Activated naive CD4-positive, alpha-beta T cell treated with anti-CD3 and anti-CD28 coated beads, Interleukin-2, amount 10 ng/mL, durations not matched to agents 7 days and 5 days (primary cell): ENCODE measurements at regions not wholly inside any gene's neighbourhood (a gene's known extent, or its start where the extent isn't known, plus 50 kb on each side); places are given as distances from the start of the nearest gene placed in this dataset.

Experiments
- CTCF ChIA-PET: fragments of 350-600 bp; sonication (Branson Sonifier 250); formaldehyde crosslinking; loops from one replicate; lab custom pipeline; 2021; ENCODE audit warnings: antibody characterized with exemption; lab: Charles Lee
- DNase-seq: peaks from one replicate; pipeline ENCODE4 v3.0.0-alpha.2; 2020
- H3K27ac Mint-ChIP-seq: one replicate; pipeline ENCODE4 v1.8.0; 2021; ENCODE audit warnings: mild to moderate bottlenecking, moderate library complexity, mixed read lengths
- H3K27me3 Mint-ChIP-seq: one replicate; pipeline ENCODE4 v1.8.0; 2021; ENCODE audit warnings: mild to moderate bottlenecking, mixed read lengths
- H3K36me3 Mint-ChIP-seq: one replicate; pipeline ENCODE4 v1.8.0; 2021; ENCODE audit warnings: mixed read lengths
- H3K4me1 Mint-ChIP-seq: one replicate; pipeline ENCODE4 v1.8.0; 2021; ENCODE audit warnings: mixed read lengths
- H3K4me3 Mint-ChIP-seq: one replicate; pipeline ENCODE4 v1.8.0; 2021; ENCODE audit warnings: mild to moderate bottlenecking, moderate library complexity, mixed read lengths
- H3K9me3 Mint-ChIP-seq: one replicate; pipeline ENCODE4 v1.8.0; 2021; ENCODE audit warnings: mixed read lengths

GRCh38 chr3:135460273-135460672, 505.3 kb upstream of the PPP2R3A start:
- H3K27me3 Mint-ChIP-seq, result no peaks in the 10 kb centered on the region
- H3K9me3 Mint-ChIP-seq, result no peaks in the 10 kb centered on the region
- H3K4me1 Mint-ChIP-seq, result no peaks in the 10 kb centered on the region
- H3K36me3 Mint-ChIP-seq, result no peaks in the 10 kb centered on the region
- H3K4me3 Mint-ChIP-seq, result no peak overlapping the region
- H3K27ac Mint-ChIP-seq, result no peak overlapping the region
- no peak for DNase-seq
- CTCF ChIA-PET, result no interaction called here

GRCh38 chr3:135471911-135472310, 493.6 kb upstream of the PPP2R3A start:
- CTCF ChIA-PET, result no interaction called here
- Mint-ChIP-seq H3K27me3 (no peaks in the 10 kb centered on the region), H3K4me1 (no peaks in the 10 kb centered on the region), H3K27ac (no peak overlapping the region), H3K9me3 (peaks cover 2% of the 10 kb centered on the region), H3K4me3 (no peak overlapping the region), H3K36me3 (no peaks in the 10 kb centered on the region)
- no peak for DNase-seq

- DNase-seq, result no peak
- H3K4me3 Mint-ChIP-seq, result no peak overlapping the region
- CTCF ChIA-PET, result no interaction called here
- no peaks in the 10 kb centered on the region for H3K27me3 Mint-ChIP-seq
- H3K27ac Mint-ChIP-seq, result no peak overlapping the region
- H3K4me1 Mint-ChIP-seq, result no peaks in the 10 kb centered on the region
- no peaks in the 10 kb centered on the region for H3K36me3 Mint-ChIP-seq
- no peaks in the 10 kb centered on the region for H3K9me3 Mint-ChIP-seq
These were observed 492.1 kb upstream of the PPP2R3A start for GRCh38 chr3:135473449-135473848.

DNA sequence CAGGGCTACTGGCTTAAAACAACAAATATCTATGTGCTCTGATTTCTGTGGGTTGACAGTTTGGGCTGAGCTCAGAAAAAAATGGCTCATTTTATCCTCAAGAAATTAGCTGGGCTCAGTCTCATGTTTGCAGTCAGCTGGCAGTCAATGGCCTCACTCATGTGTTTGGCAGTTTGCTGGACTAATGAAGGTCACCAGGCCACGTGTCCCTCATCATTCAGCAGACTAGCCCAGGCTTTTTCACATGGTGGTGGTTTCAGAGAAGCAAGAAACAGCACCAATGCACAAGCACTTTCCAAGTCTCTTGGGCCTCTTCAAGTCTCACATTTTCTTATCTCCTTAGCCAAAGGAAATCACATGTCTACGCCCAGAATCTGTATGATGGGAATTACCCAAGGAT, 478.3 kb upstream of the PPP2R3A start:
- Mint-ChIP-seq H3K27ac (no peak overlapping the region), H3K36me3 (no peaks in the 10 kb centered on the region), H3K4me3 (no peak overlapping the region), H3K9me3 (no peaks in the 10 kb centered on the region), H3K4me1 (no peaks in the 10 kb centered on the region), H3K27me3 (no peaks in the 10 kb centered on the region)
- DNase-seq, result no peak
- CTCF ChIA-PET, result no interaction called here

DNA sequence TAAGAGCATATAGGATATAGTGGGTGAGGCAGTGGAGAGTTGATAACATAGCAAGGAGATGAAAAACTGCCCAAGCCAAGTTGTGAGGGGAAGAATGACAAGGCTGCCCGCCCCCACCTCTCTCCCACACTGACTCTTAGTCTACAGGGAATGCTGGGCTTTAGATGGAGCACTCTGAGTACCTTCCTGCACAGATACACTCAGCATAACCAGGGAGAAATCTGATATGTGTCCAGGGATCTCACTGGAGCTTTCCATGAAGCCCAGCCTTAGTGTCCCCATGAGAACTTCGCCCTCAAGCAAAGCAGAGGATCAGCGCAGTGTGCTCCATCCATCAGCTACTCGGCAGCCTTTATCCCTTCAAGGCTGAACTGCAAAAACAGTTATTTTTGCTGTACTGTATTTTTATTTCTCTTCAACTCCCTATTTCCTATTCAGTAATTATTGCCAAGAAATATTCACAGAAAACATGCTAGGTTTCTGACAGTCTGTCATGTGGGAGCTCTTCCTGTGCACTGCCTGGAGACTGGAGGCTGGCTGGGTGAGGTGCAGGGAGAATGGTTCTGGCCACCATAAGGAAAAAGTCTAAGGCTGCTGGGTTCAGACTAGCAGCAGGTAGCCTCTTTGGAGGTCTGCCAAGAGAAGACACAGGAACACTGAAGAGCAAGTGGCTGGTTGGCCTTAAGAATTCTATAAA, 475.2 kb upstream of the PPP2R3A start:
- Mint-ChIP-seq H3K36me3 (no peaks in the 10 kb centered on the region), H3K4me1 (no peaks in the 10 kb centered on the region), H3K27ac (no peak overlapping the region), H3K9me3 (no peaks in the 10 kb centered on the region), H3K4me3 (no peak overlapping the region), H3K27me3 (no peaks in the 10 kb centered on the region)
- DNase-seq, result no peak
- CTCF ChIA-PET, result no interaction called here

- no peaks in the 10 kb centered on the region for H3K36me3 Mint-ChIP-seq
- CTCF ChIA-PET, result no interaction called here
- no peak for DNase-seq
- no peaks in the 10 kb centered on the region for H3K4me1 Mint-ChIP-seq
- no peak overlapping the region for H3K4me3 Mint-ChIP-seq
- no peak overlapping the region for H3K27ac Mint-ChIP-seq
- no peaks in the 10 kb centered on the region for H3K27me3 Mint-ChIP-seq
- no peaks in the 10 kb centered on the region for H3K9me3 Mint-ChIP-seq
These were observed 473.9 kb upstream of the PPP2R3A start for GRCh38 chr3:135491491-135492205.

- no peaks in the 10 kb centered on the region for H3K36me3 Mint-ChIP-seq
These were observed 469.6 kb upstream of the PPP2R3A start for GRCh38 chr3:135495891-135496290.

GRCh38 chr3:135497979-135498378, 467.5 kb upstream of the PPP2R3A start:
- Mint-ChIP-seq H3K4me3 (no peak overlapping the region), H3K27me3 (no peaks in the 10 kb centered on the region), H3K9me3 (no peaks in the 10 kb centered on the region), H3K36me3 (no peaks in the 10 kb centered on the region), H3K27ac (no peak overlapping the region), H3K4me1 (no peaks in the 10 kb centered on the region)
- CTCF ChIA-PET, result no interaction called here
- DNase-seq, result no peak

More at GRCh38 chr3:135495891-135496290, 469.6 kb upstream of the PPP2R3A start:
- no peak for DNase-seq
- Mint-ChIP-seq H3K4me3 (no peak overlapping the region), H3K4me1 (no peaks in the 10 kb centered on the region), H3K27me3 (no peaks in the 10 kb centered on the region), H3K9me3 (no peaks in the 10 kb centered on the region), H3K27ac (no peak overlapping the region)
- CTCF ChIA-PET, result no interaction called here

DNA sequence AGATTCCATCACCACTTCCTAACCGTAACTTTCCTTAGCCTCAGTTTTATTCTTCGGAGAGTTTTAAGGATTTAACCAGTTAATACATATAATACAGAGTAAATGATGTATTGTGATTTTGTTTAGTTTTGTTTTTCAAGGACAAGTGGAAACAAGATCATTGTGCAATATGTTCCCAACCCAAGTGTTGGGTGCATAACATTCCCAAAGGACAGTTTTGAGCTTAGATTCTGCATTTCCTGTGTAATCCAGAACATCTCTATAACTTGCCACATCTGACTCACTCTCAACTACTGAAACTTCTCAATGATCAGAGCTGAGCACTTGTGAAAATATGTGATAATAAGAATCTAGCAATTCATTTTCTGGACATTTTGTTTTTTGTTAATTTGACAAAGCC, 466.1 kb upstream of the PPP2R3A start:
- no peaks in the 10 kb centered on the region for H3K36me3 Mint-ChIP-seq
- no peak for DNase-seq
- no peaks in the 10 kb centered on the region for H3K27me3 Mint-ChIP-seq
- no peaks in the 10 kb centered on the region for H3K4me1 Mint-ChIP-seq
- H3K27ac Mint-ChIP-seq, result no peak overlapping the region
- CTCF ChIA-PET, result no interaction called here
- no peaks in the 10 kb centered on the region for H3K9me3 Mint-ChIP-seq
- no peak overlapping the region for H3K4me3 Mint-ChIP-seq

GRCh38 chr3:135500034-135500433, 465.5 kb upstream of the PPP2R3A start:
- H3K4me3 Mint-ChIP-seq, result no peak overlapping the region
- CTCF ChIA-PET, result interaction anchor here (0.6 kb wide), 1 partner anchor 1258 kb away, joined by 3 read pairs; no protein-coding TSS in a partner anchor
- no peaks in the 10 kb centered on the region for H3K9me3 Mint-ChIP-seq

GRCh38 chr3:135503065-135503759, 462.3 kb upstream of the PPP2R3A start:
- CTCF ChIA-PET, result interaction anchor here (1.5 to 2.0 kb wide), 2 partner anchors 709 to 902 kb away, joined by 5 to 9 read pairs; partner anchors contain the start of gene EPHB1
- Mint-ChIP-seq H3K36me3 (no peaks in the 10 kb centered on the region), H3K4me1 (no peaks in the 10 kb centered on the region), H3K27ac (no peak overlapping the region), H3K4me3 (no peak overlapping the region), H3K9me3 (peaks cover 3% of the 10 kb centered on the region), H3K27me3 (no peaks in the 10 kb centered on the region)
- no peak for DNase-seq

More at GRCh38 chr3:135500034-135500433, 465.5 kb upstream of the PPP2R3A start:
- Mint-ChIP-seq H3K36me3 (no peaks in the 10 kb centered on the region), H3K27ac (no peak overlapping the region), H3K27me3 (no peaks in the 10 kb centered on the region), H3K4me1 (no peaks in the 10 kb centered on the region)
- no peak for DNase-seq

- peak; percentile 47 for DNase-seq
- CTCF ChIA-PET, result interaction anchor here (1.0 to 2.0 kb wide), 2 partner anchors 709 kb away, joined by 5 to 9 read pairs; partner anchors contain the start of gene EPHB1
- H3K9me3 Mint-ChIP-seq, result peaks cover 5% of the 10 kb centered on the region
- no peaks in the 10 kb centered on the region for H3K27me3 Mint-ChIP-seq
- H3K27ac Mint-ChIP-seq, result no peak overlapping the region
- no peaks in the 10 kb centered on the region for H3K4me1 Mint-ChIP-seq
- H3K36me3 Mint-ChIP-seq, result no peaks in the 10 kb centered on the region
- H3K4me3 Mint-ChIP-seq, result no peak overlapping the region
These were observed 461.5 kb upstream of the PPP2R3A start for GRCh38 chr3:135503760-135504686.

- Mint-ChIP-seq H3K4me1 (peaks cover 2% of the 10 kb centered on the region), H3K27ac (no peak overlapping the region), H3K36me3 (no peaks in the 10 kb centered on the region), H3K4me3 (no peak overlapping the region), H3K27me3 (no peaks in the 10 kb centered on the region), H3K9me3 (peaks cover 6% of the 10 kb centered on the region)
- CTCF ChIA-PET, result no interaction called here
- DNase-seq, result no peak
These were observed 452.1 kb upstream of the PPP2R3A start for GRCh38 chr3:135513106-135514059.
